ENCODE measurements at regions not wholly inside any gene's neighbourhood (a gene's known extent, or its start where the extent isn't known, plus 50 kb on each side); places are given as distances from the start of the nearest gene placed in this dataset.
A peak's percentile ranks its signal among the peaks of the same experiment; 100 is the strongest.

GRCh38 chr7:95687759-95688343 lies 84.5 kb upstream of the DYNC1I1 start:
- 33 to 43% methylated on average over 4 of the region's 4 CpGs for WGBS, 2 donors
- TF ChIP-seq POLR2A (IDR thresholded peaks at IDR 0.05), result no peak
- TF ChIP-seq, protein P1, sequence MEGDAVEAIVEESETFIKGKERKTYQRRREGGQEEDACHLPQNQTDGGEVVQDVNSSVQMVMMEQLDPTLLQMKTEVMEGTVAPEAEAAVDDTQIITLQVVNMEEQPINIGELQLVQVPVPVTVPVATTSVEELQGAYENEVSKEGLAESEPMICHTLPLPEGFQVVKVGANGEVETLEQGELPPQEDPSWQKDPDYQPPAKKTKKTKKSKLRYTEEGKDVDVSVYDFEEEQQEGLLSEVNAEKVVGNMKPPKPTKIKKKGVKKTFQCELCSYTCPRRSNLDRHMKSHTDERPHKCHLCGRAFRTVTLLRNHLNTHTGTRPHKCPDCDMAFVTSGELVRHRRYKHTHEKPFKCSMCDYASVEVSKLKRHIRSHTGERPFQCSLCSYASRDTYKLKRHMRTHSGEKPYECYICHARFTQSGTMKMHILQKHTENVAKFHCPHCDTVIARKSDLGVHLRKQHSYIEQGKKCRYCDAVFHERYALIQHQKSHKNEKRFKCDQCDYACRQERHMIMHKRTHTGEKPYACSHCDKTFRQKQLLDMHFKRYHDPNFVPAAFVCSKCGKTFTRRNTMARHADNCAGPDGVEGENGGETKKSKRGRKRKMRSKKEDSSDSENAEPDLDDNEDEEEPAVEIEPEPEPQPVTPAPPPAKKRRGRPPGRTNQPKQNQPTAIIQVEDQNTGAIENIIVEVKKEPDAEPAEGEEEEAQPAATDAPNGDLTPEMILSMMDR (IDR thresholded peaks at IDR 0.05), result no peak
- intact Hi-C loops (cut with DNase I; ENCODE audit: low total_unique reads), result loop anchor here (5.0 kb wide), 2 partner anchors 161 to 176 kb away; no protein-coding TSS in a partner anchor

GRCh38 chr7:95686109-95686508 lies 86.2 kb upstream of the DYNC1I1 start:
- H3K4me3 ChIP-seq (ENCODE audit: low read depth, poor library complexity, severe bottlenecking), result no peak overlapping the region
- no peak for TF ChIP-seq POLR2A (IDR thresholded peaks at IDR 0.05)
- TF ChIP-seq, protein P1 (IDR thresholded peaks at IDR 0.05), result no peak
- WGBS, 2 donors, result 13 to 14% methylated on average over 4 of the region's 4 CpGs
- intact Hi-C loops (cut with DNase I; ENCODE audit: low total_unique reads), result loop anchor here (5.0 kb wide), 2 partner anchors 159 to 174 kb away; no protein-coding TSS in a partner anchor
- DNase-seq (ENCODE audit: low spot score in 2 of 2), result peak in 1 of 2 donors; percentile 56

More at GRCh38 chr7:95687759-95688343, 84.5 kb upstream of the DYNC1I1 start:
- DNase-seq (ENCODE audit: low spot score in 2 of 2), result no peak
- H3K4me3 ChIP-seq (ENCODE audit: low read depth, poor library complexity, severe bottlenecking), result no peak overlapping the region

- no peak for TF ChIP-seq POLR2A (IDR thresholded peaks at IDR 0.05)
- TF ChIP-seq, protein P1 (IDR thresholded peaks at IDR 0.05), result no peak
- H3K4me3 ChIP-seq (ENCODE audit: low read depth, poor library complexity, severe bottlenecking), result no peak overlapping the region
- no peak for DNase-seq (ENCODE audit: low spot score in 2 of 2)
- intact Hi-C loops (cut with DNase I; ENCODE audit: low total_unique reads), result loop anchor here (5.0 kb wide), 1 partner anchor 87 kb away; the partner anchor contains the start of gene PDK4
- WGBS, 2 donors, result 86 to 88% methylated on average over 2 of the region's 2 CpGs
These were observed 87.8 kb upstream of the DYNC1I1 start for GRCh38 chr7:95684505-95684904.

DNA sequence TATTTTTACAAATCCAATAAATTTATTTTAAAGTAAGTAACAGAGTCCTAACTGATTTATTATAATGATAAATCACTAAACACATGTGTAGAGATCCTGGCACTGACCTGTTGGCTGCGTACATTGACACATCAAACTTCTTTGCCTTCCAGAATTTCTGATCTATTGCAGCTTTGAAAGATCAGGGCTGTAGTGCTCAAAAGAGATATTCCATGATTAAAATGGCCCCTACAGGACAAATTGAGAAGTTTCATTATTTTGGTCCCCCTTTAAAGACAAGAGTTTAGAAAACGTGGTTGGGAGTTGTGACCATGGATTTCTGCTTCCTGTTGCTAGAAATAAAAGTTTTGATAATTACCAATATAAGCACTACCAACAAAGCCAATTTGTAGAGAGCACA lies 87.7 kb upstream of the PDK4 start:
- DNase-seq (ENCODE audit: low spot score in 2 of 2), result no peak
- no peak for TF ChIP-seq POLR2A (IDR thresholded peaks at IDR 0.05)
- TF ChIP-seq, protein P1 (IDR thresholded peaks at IDR 0.05), result no peak
- H3K4me3 ChIP-seq (ENCODE audit: low read depth, poor library complexity, severe bottlenecking), result no peak overlapping the region
- intact Hi-C loops (cut with DNase I; ENCODE audit: low total_unique reads), result loop anchor here (5.0 kb wide), 1 partner anchor 87 kb away; the partner anchor contains the start of gene PDK4
- WGBS, 2 donors, result 25 to 31% methylated on average over 2 of the region's 2 CpGs

DNA sequence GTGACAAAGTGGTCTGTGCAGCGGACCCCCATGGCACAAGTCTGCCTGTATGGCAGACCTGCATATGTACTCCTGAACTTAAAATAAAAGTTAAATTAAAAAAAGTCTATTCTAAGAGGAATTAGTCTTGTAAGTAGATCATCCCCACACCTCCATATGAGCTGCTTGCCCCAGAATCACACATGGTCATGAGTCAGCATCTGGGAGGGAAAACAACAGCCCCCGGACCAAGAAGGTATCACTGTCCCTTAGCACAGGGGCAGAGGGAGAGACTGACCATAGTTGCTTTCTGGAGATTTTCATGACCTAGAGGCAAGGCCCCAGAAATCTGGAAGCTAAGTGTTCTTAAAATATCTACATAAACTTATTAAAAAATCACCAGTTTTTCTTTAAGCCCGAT lies 86.6 kb upstream of the PDK4 start:
- no peak for DNase-seq (ENCODE audit: low spot score in 2 of 2)
- TF ChIP-seq, protein P1 (IDR thresholded peaks at IDR 0.05), result no peak
- no peak for TF ChIP-seq POLR2A (IDR thresholded peaks at IDR 0.05)
- WGBS, 2 donors, result 67 to 68% methylated on average over 3 of the region's 3 CpGs
- intact Hi-C loops (cut with DNase I; ENCODE audit: low total_unique reads), result loop anchor here (5.0 kb wide), 1 partner anchor 86 kb away; the partner anchor contains the start of gene PDK4
- H3K4me3 ChIP-seq (ENCODE audit: low read depth, poor library complexity, severe bottlenecking), result no peak overlapping the region

Data from lower leg skin (tissue), 4 donors.